ELF-1 (cell line): ENCODE measurements at regions not wholly inside any gene's neighbourhood (a gene's known extent, or its start where the extent isn't known, plus 50 kb on each side); places are given as distances from the start of the nearest gene placed in this dataset.
"Not testable (repeated sequence)": the region's sequence is repeated elsewhere in the genome, so short reads cannot be mapped to it uniquely, and the experiment has no call there.

ENCODE experiments used
- DNase-seq: peaks from one replicate; pipeline ENCODE4 v3.0.0-alpha.2; 2016; ENCODE audit warnings: low read depth, low spot score

- no peak for DNase-seq
Measured at GRCh38 chr11:134978388-134979088, 566.5 kb upstream of the B3GAT1 start.

GRCh38 chr11:134976551-134976950, 564.5 kb upstream of the B3GAT1 start:
- DNase-seq, result no peak

GRCh38 chr11:134975866-134976376, 563.9 kb upstream of the B3GAT1 start:
- no peak for DNase-seq

GRCh38 chr11:134973801-134974200, 561.8 kb upstream of the B3GAT1 start:
- DNase-seq, result no peak

GRCh38 chr11:134971381-134971780, 559.3 kb upstream of the B3GAT1 start:
- DNase-seq, result no peak

GRCh38 chr11:134967746-134968145, 555.7 kb upstream of the B3GAT1 start:
- no peak for DNase-seq

- not testable (repeated sequence) for DNase-seq
Measured at GRCh38 chr11:134961386-134961785, 549.3 kb upstream of the B3GAT1 start.

- no peak for DNase-seq
Measured at GRCh38 chr11:134958870-134959269, 546.8 kb upstream of the B3GAT1 start.

- no peak for DNase-seq
Measured at GRCh38 chr11:134958336-134958640, 546.2 kb upstream of the B3GAT1 start.

- DNase-seq, result no peak
Measured at GRCh38 chr11:134957540-134958335, 545.7 kb upstream of the B3GAT1 start.

- no peak for DNase-seq
Measured at GRCh38 chr11:134956450-134957210, 544.6 kb upstream of the B3GAT1 start.

- DNase-seq, result not testable (repeated sequence)
Measured at GRCh38 chr11:134955970-134956369, 543.9 kb upstream of the B3GAT1 start.

GRCh38 chr11:134955281-134955680, 543.2 kb upstream of the B3GAT1 start:
- DNase-seq, result no peak

GRCh38 chr11:134954456-134954855, 542.4 kb upstream of the B3GAT1 start:
- DNase-seq, result not testable (repeated sequence)

GRCh38 chr11:134953417-134953970, 541.5 kb upstream of the B3GAT1 start:
- DNase-seq, result not testable (repeated sequence)

GRCh38 chr11:134951305-134951700, 539.3 kb upstream of the B3GAT1 start:
- DNase-seq, result no peak

GRCh38 chr11:134950692-134951304, 538.8 kb upstream of the B3GAT1 start:
- DNase-seq, result no peak

GRCh38 chr11:134949121-134950090, 537.4 kb upstream of the B3GAT1 start:
- DNase-seq, result no peak

- DNase-seq, result no peak
Measured at GRCh38 chr11:134947556-134947955, 535.5 kb upstream of the B3GAT1 start.

GRCh38 chr11:134945993-134946392, 534.0 kb upstream of the B3GAT1 start:
- peak; percentile 54 for DNase-seq
